Natural killer cell (primary cell): ENCODE measurements at regions not wholly inside any gene's neighbourhood (a gene's known extent, or its start where the extent isn't known, plus 50 kb on each side); places are given as distances from the start of the nearest gene placed in this dataset.

Experiments used
- ATAC-seq, 3 donors: fragments of 150-1000 bp in 2 of 3; fragments of 200-7000 bp in 1 of 3; cut with Tn5 transposase; 1 replicate in 1 of 3; 2 replicates in 2 of 3; pipeline ENCODE4 v1.10.0; 2021; ENCODE audit warnings: mild to moderate bottlenecking in 2 of 3, moderate library complexity in 2 of 3
- DNase-seq, 2 donors: peaks; one replicate each; pipeline versions ENCODE4 v3.0.0 to v3.0.0-alpha.2; 2013 to 2021; ENCODE audit warnings: mixed read lengths in 1 of 2
- H3K27ac ChIP-seq: one replicate; pipeline ENCODE4 v1.5.1; 2013; ENCODE audit warnings: mild to moderate bottlenecking, low read length
- H3K27me3 ChIP-seq: one replicate; pipeline ENCODE4 v1.6.1; 2013; ENCODE audit warnings: low read length; ENCODE audit not compliant: control insufficient read depth, insufficient read depth
- H3K36me3 ChIP-seq: one replicate; pipeline ENCODE4 v1.6.1; 2013; ENCODE audit warnings: low read length; ENCODE audit not compliant: control insufficient read depth, insufficient read depth
- H3K4me1 ChIP-seq: one replicate; pipeline ENCODE4 v1.6.1; 2013; ENCODE audit warnings: low read length; ENCODE audit not compliant: control insufficient read depth, insufficient read depth
- H3K4me3 ChIP-seq: one replicate; pipeline ENCODE4 v1.5.1; 2013; ENCODE audit warnings: low read length
- H3K9me3 ChIP-seq: one replicate; pipeline ENCODE4 v1.6.1; 2013; ENCODE audit warnings: low read length; ENCODE audit not compliant: control insufficient read depth, insufficient read depth
- H3K27ac Mint-ChIP-seq, 2 donors: one replicate each; pipeline ENCODE4 v1.8.0; 2022; ENCODE audit warnings: mild to moderate bottlenecking in 2 of 2, mixed read lengths in 2 of 2, moderate library complexity in 1 of 2
- H3K27me3 Mint-ChIP-seq, 2 donors: one replicate each; pipeline ENCODE4 v1.8.0; 2022; ENCODE audit warnings: low read depth in 2 of 2, mixed read lengths in 2 of 2
- H3K36me3 Mint-ChIP-seq: one replicate; pipeline ENCODE4 v1.8.0; 2022; ENCODE audit warnings: mixed read lengths
- H3K4me1 Mint-ChIP-seq, 2 donors: one replicate each; pipeline ENCODE4 v1.8.0; 2022; ENCODE audit warnings: mixed read lengths in 2 of 2
- H3K4me3 Mint-ChIP-seq: one replicate; pipeline ENCODE4 v1.8.0; 2022; ENCODE audit warnings: mild to moderate bottlenecking, moderate library complexity, mixed read lengths
- H3K9me3 Mint-ChIP-seq, 2 donors: one replicate each; pipeline ENCODE4 v1.8.0; 2022; ENCODE audit warnings: mixed read lengths in 2 of 2
- CTCF ChIP-seq: fragments of 200-600 bp; IDR thresholded peaks from one replicate; pipeline ENCODE4 v1.8.0; 2022; ENCODE audit warnings: antibody characterized with exemption
- WGBS: methylation state at CpG from one replicate; pipeline ENCODE4 v1.1.7; 2013; ENCODE audit warnings: missing lambda C conversion rate; ENCODE audit not compliant: insufficient coverage; 5-methylcytosine and 5-hydroxymethylcytosine counted together
- intact Hi-C: fragments of 100-400 bp; cut with micrococcal nuclease; formaldehyde crosslinking; loops from one replicate; pipeline ENCODE4 v1.14.2; 2022

GRCh38 chr9:3756071-3756470 lies 230.3 kb upstream of the RFX3 start:
- Mint-ChIP-seq H3K27ac (no peak overlapping the region), H3K4me1 (peaks cover 25 to 28% of the 10 kb centered on the region in 2 donors), H3K36me3 (no peaks in the 10 kb centered on the region), H3K9me3 (no peaks in the 10 kb centered on the region), H3K4me3 (no peak overlapping the region), H3K27me3 (peaks cover 8 to 16% of the 10 kb centered on the region in 2 donors)
- Histone ChIP-seq H3K27me3 (no peaks in the 10 kb centered on the region), H3K9me3 (no peaks in the 10 kb centered on the region), H3K4me3 (no peak overlapping the region), H3K36me3 (no peaks in the 10 kb centered on the region), H3K27ac (no peak overlapping the region), H3K4me1 (peaks cover 4% of the 10 kb centered on the region)
- DNase-seq: no peak
- intact Hi-C loops: no loop called here
- TF ChIP-seq CTCF: no peak
- 87% methylated on average over 3 of the region's 3 CpGs for WGBS
- ATAC-seq: no peak

- no peak for TF ChIP-seq CTCF
- Histone ChIP-seq H3K27me3 (no peaks in the 10 kb centered on the region), H3K9me3 (no peaks in the 10 kb centered on the region), H3K27ac (no peak overlapping the region), H3K4me1 (peaks cover 6% of the 10 kb centered on the region), H3K36me3 (no peaks in the 10 kb centered on the region), H3K4me3 (no peak overlapping the region)
- ATAC-seq (peak in 1 of 3 donors; percentile 65), DNase-seq (peak in 1 of 2 donors; percentile 17)
- H3K4me3 Mint-ChIP-seq: no peak overlapping the region
- WGBS: 75% methylated on average over 2 of the region's 2 CpGs
- H3K4me1 Mint-ChIP-seq: peaks cover 17 to 24% of the 10 kb centered on the region in 2 donors
- intact Hi-C loops: no loop called here
- H3K36me3 Mint-ChIP-seq: no peaks in the 10 kb centered on the region
- H3K9me3 Mint-ChIP-seq: no peaks in the 10 kb centered on the region
- H3K27me3 Mint-ChIP-seq: peaks cover 14 to 15% of the 10 kb centered on the region in 2 donors
- no peak overlapping the region for H3K27ac Mint-ChIP-seq
These were observed 225.4 kb upstream of the RFX3 start for GRCh38 chr9:3751125-3751758.

DNA sequence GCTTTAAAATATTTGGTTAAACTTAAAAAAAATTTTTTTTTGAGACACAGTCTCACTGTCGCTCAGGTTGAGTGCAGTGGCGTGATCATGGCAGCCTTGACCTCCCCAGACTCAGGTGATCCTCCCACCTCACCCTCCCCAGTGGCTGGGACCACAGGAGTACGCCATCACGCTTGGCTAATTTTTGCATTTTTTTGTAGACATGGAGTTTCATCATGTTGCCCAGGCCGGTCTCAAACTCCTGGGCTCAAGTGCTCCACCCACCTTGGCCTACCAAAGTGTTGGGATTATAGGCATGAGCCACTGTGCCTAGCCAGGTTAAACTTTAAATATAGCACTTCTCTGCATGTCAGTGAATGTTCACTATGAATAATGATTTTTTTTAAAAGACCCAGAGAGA lies 224.5 kb upstream of the RFX3 start:
- H3K9me3 ChIP-seq: no peaks in the 10 kb centered on the region
- no peaks in the 10 kb centered on the region for H3K36me3 ChIP-seq
- Mint-ChIP-seq H3K4me1 (peaks cover 17 to 24% of the 10 kb centered on the region in 2 donors), H3K27me3 (peaks cover 12 to 19% of the 10 kb centered on the region in 2 donors), H3K36me3 (no peaks in the 10 kb centered on the region), H3K27ac (no peak overlapping the region), H3K9me3 (no peaks in the 10 kb centered on the region), H3K4me3 (no peak overlapping the region)
- peaks cover 6% of the 10 kb centered on the region for H3K4me1 ChIP-seq
- DNase-seq (no peak), ATAC-seq (no peak)
- no peak overlapping the region for H3K27ac ChIP-seq
- WGBS: 75% methylated on average over 5 of the region's 5 CpGs
- TF ChIP-seq CTCF: no peak
- no peak overlapping the region for H3K4me3 ChIP-seq
- no peaks in the 10 kb centered on the region for H3K27me3 ChIP-seq
- intact Hi-C loops: no loop called here
